IMR-90 (cell line): ENCODE measurements at regions not wholly inside any gene's neighbourhood (a gene's known extent, or its start where the extent isn't known, plus 50 kb on each side); places are given as distances from the start of the nearest gene placed in this dataset.

Experiments
- ATAC-seq: fragments of 200-7000 bp; cut with Tn5 transposase; 2 replicates; pipeline ENCODE4 v1.9.1; 2020; ENCODE audit warnings: low read depth, mild to moderate bottlenecking, moderate library complexity
- BruUV-seq: library from RNA; stranded (reverse); fragments of 400-500 nt; replicated peaks from 2 replicates; lab custom pipeline; 2021; lab: Mats Ljungman, UMichigan
- CTCF ChIA-PET: fragments of 300-600 bp; formaldehyde crosslinking; extraction: SDS; loops from one replicate; lab custom pipeline; 2021; ENCODE audit warnings: antibody characterized with exemption; lab: Yijun Ruan, JAX
- POLR2A ChIA-PET: fragments of 300-600 bp; sonication (Branson Sonifier 250); formaldehyde crosslinking; loops from one replicate; lab custom pipeline; 2022; ENCODE audit warnings: antibody characterized with exemption; ENCODE audit not compliant: unreplicated experiment; lab: Charles Lee
- DNase-seq: peaks from one replicate; pipeline ENCODE4 v3.0.0; 2013
- H2AFZ ChIP-seq: replicated peaks from 2 replicates; pipeline ENCODE3; 2013; ENCODE audit warnings: low read length, mild to moderate bottlenecking; ENCODE audit not compliant: poor library complexity
- H2AK5ac ChIP-seq: 2 replicates; pipeline ENCODE4 v1.6.1; 2013; ENCODE audit warnings: low read depth, low read length, inconsistent platforms
- H2AK9ac ChIP-seq: replicated peaks from 2 replicates; pipeline ENCODE3; 2013; ENCODE audit warnings: mild to moderate bottlenecking, low read depth, low read length, moderate library complexity; ENCODE audit not compliant: poor library complexity
- H2BK120ac ChIP-seq: 2 replicates; pipeline ENCODE4 v1.6.1; 2013; ENCODE audit warnings: low read depth, low read length, inconsistent platforms
- H2BK15ac ChIP-seq: 3 replicates; pipeline ENCODE4 v1.6.1; 2013; ENCODE audit warnings: low read depth, low read length, inconsistent platforms
- H2BK20ac ChIP-seq: 2 replicates; pipeline ENCODE4 v1.6.1; 2013; ENCODE audit warnings: low read depth, mild to moderate bottlenecking, inconsistent platforms, low read length, moderate library complexity
- H2BK5ac ChIP-seq: 2 replicates; pipeline ENCODE4 v1.6.1; 2013; ENCODE audit warnings: mild to moderate bottlenecking, low read depth, low read length, inconsistent platforms; ENCODE audit not compliant: poor library complexity, severe bottlenecking
- H3K14ac ChIP-seq: replicated peaks from 2 replicates; pipeline ENCODE4 v1.6.1; 2013; ENCODE audit warnings: low read depth, low read length, inconsistent platforms
- H3K18ac ChIP-seq: 2 replicates; pipeline ENCODE4 v1.6.1; 2013; ENCODE audit warnings: low read depth, low read length, control low read depth
- H3K23ac ChIP-seq: 2 replicates; pipeline ENCODE4 v1.6.1; 2013; ENCODE audit warnings: low read depth, low read length, inconsistent platforms
- H3K27ac ChIP-seq: 2 replicates; pipeline ENCODE4 v1.5.1; 2013; ENCODE audit warnings: mild to moderate bottlenecking, control low read depth, low read length; ENCODE audit not compliant: insufficient read depth
- H3K27me3 ChIP-seq: 2 replicates; pipeline ENCODE4 v1.6.1; 2013; ENCODE audit warnings: low read length; ENCODE audit not compliant: control insufficient read depth, insufficient read depth
- H3K36me3 ChIP-seq: 2 replicates; pipeline ENCODE4 v1.6.1; 2013; ENCODE audit warnings: low read length, mixed read lengths; ENCODE audit not compliant: control insufficient read depth, insufficient read depth
- H3K4ac ChIP-seq: 2 replicates; pipeline ENCODE4 v1.6.1; 2013; ENCODE audit warnings: low read depth, low read length, inconsistent platforms
- H3K4me1 ChIP-seq: 2 replicates; pipeline ENCODE4 v1.6.1; 2013; ENCODE audit warnings: low read length, mixed read lengths; ENCODE audit not compliant: control insufficient read depth, insufficient read depth
- H3K4me2 ChIP-seq: 2 replicates; pipeline ENCODE4 v1.6.1; 2013; ENCODE audit warnings: low read depth, mild to moderate bottlenecking, control low read depth, low read length, moderate library complexity
- H3K4me3 ChIP-seq: 2 replicates; pipeline ENCODE4 v1.5.1; 2013; ENCODE audit warnings: low read depth, mild to moderate bottlenecking, control low read depth, low read length, moderate library complexity; ENCODE audit not compliant: insufficient read depth
- H3K56ac ChIP-seq: 2 replicates; pipeline ENCODE4 v1.6.1; 2013; ENCODE audit warnings: low read length, inconsistent platforms; ENCODE audit not compliant: insufficient read depth; ENCODE audit errors: extremely low read depth
- H3K79me1 ChIP-seq, 2 experiments: 2 replicates each; pipeline ENCODE4 v1.6.1; 2013; ENCODE audit warnings: low read length in 2 of 2, inconsistent platforms in 1 of 2, low read depth in 1 of 2
- H3K9ac ChIP-seq: 2 replicates; pipeline ENCODE4 v1.6.1; 2013; ENCODE audit warnings: low read depth, low read length, control low read depth
- H3K9me1 ChIP-seq: 2 replicates; pipeline ENCODE4 v1.6.1; 2013; ENCODE audit warnings: low read length, inconsistent platforms; ENCODE audit not compliant: insufficient read depth
- H3K9me3 ChIP-seq: 2 replicates; pipeline ENCODE4 v1.6.1; 2013; ENCODE audit warnings: low read length; ENCODE audit not compliant: control insufficient read depth, insufficient read depth
- H4K20me1 ChIP-seq: 2 replicates; pipeline ENCODE4 v1.6.1; 2013; ENCODE audit warnings: low read length, inconsistent platforms; ENCODE audit not compliant: insufficient read depth
- H4K5ac ChIP-seq: 2 replicates; pipeline ENCODE4 v1.6.1; 2013; ENCODE audit warnings: mild to moderate bottlenecking, low read depth, low read length, control low read depth
- H4K8ac ChIP-seq, 2 experiments: 2 replicates each; pipeline ENCODE4 v1.6.1; 2013; ENCODE audit warnings: low read depth in 2 of 2, low read length in 2 of 2, control low read depth in 1 of 2, inconsistent platforms in 1 of 2
- H4K91ac ChIP-seq: 2 replicates; pipeline ENCODE4 v1.6.1; 2013; ENCODE audit warnings: low read depth, low read length, inconsistent platforms; ENCODE audit not compliant: insufficient read depth
- CEBPB ChIP-seq: IDR thresholded peaks from 2 replicates; pipeline ENCODE4 v1.6.1; 2012; ENCODE audit warnings: low read depth, low read length, improper control_type of control experiment
- CHD1 ChIP-seq: IDR thresholded peaks from 2 replicates; pipeline ENCODE4 v1.6.1; 2012; ENCODE audit warnings: low read depth, low read length, improper control_type of control experiment
- FOS ChIP-seq: fragments of 150-350 bp; IDR thresholded peaks from 2 replicates; pipeline ENCODE4 v1.6.1; 2016; ENCODE audit warnings: low read depth, low read length
- MAZ ChIP-seq: IDR thresholded peaks from 2 replicates; pipeline ENCODE4 v1.6.1; 2012; ENCODE audit warnings: low read depth, mild to moderate bottlenecking, low read length, improper control_type of control experiment, moderate library complexity, borderline replicate concordance
- MXI1 ChIP-seq: IDR thresholded peaks from 2 replicates; pipeline ENCODE4 v1.6.1; 2012; ENCODE audit warnings: low read depth, mild to moderate bottlenecking, low read length, moderate library complexity, borderline replicate concordance
- NFE2L2 ChIP-seq: fragments of 150-350 bp; IDR thresholded peaks from 2 replicates; pipeline ENCODE4 v1.6.1; 2016; ENCODE audit warnings: low read depth, mild to moderate bottlenecking, low read length
- POLR2A ChIP-seq: IDR thresholded peaks from 2 replicates; pipeline ENCODE4 v1.6.1; 2012; ENCODE audit warnings: mild to moderate bottlenecking, low read depth, low read length
- RCOR1 ChIP-seq: IDR thresholded peaks from 2 replicates; pipeline ENCODE4 v1.6.1; 2012; ENCODE audit warnings: mild to moderate bottlenecking, low read length, improper control_type of control experiment; ENCODE audit not compliant: insufficient replicate concordance
- RFX5 ChIP-seq: IDR thresholded peaks from 2 replicates; pipeline ENCODE4 v1.8.0; 2012; ENCODE audit warnings: low read depth, mild to moderate bottlenecking, low read length, moderate library complexity
- SMC3 ChIP-seq: fragments of 150-350 bp; IDR thresholded peaks from 2 replicates; pipeline ENCODE4 v1.6.1; 2016; ENCODE audit warnings: low read depth, mild to moderate bottlenecking, antibody characterized with exemption, low read length, moderate library complexity
- WGBS, 2 experiments: methylation state at CpG; one replicate each; pipeline versions ENCODE4 v1.1.5 to v1.1.7; 2013; ENCODE audit warnings: missing lambda C conversion rate in 2 of 2; ENCODE audit not compliant: insufficient read length in 1 of 2; ENCODE audit errors: extremely low coverage in 2 of 2; 5-methylcytosine and 5-hydroxymethylcytosine counted together
- dilution Hi-C: fragments of 300-500 bp; cut with HindIII; formaldehyde crosslinking; loops from one replicate; pipeline ENCODE4 v1.14.3; 2018; ENCODE audit warnings: low sequenced_read_pairs; ENCODE audit not compliant: unreplicated experiment
- in situ Hi-C: fragments of 300-500 bp; cut with MboI; formaldehyde crosslinking; loops from 3 replicates; pipeline ENCODE4 v1.14.3; 2019; ENCODE audit warnings: low sequenced_read_pairs, inconsistent platforms, mixed read lengths
- intact Hi-C: fragments of 100-400 bp; cut with micrococcal nuclease; formaldehyde crosslinking; loops from 2 replicates; pipeline ENCODE4 v1.10.0; 2022
- TF ChIP-seq, protein P1 (sequence below): conservative IDR thresholded peaks from 2 replicates; pipeline ENCODE4 v1.5.1; 2012; ENCODE audit warnings: mild to moderate bottlenecking, low read depth, low read length, improper control_type of control experiment

DNA sequence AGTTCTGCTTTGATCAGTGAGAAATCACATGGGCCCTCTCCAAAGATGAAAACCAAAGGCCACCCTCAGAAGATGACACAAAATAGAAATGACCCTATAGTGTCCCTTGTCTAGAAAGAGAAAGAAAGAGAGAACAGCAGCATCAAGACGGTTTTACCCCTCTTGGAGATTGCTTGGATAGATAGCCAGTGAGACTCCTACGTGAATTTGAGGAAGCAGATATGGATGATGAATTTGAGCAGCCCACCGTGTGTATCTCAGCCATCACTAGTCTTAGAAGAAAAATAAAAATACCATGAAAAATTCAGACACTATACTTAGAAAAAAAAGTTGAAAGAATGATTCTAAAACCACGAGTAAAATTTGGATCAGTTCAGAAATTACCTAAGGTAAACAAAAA is 329.1 kb upstream of the CNTNAP5 start:
- no peaks in the 10 kb centered on the region for H3K27me3 ChIP-seq
- CTCF ChIA-PET = no interaction called here
- intact Hi-C loops (no loop called here), in situ Hi-C loops (no loop called here), dilution Hi-C loops (no loop called here)
- POLR2A ChIA-PET = no interaction called here
- ATAC-seq (no peak), DNase-seq (no peak)
- H3K14ac ChIP-seq = no peak overlapping the region
- H4K5ac ChIP-seq = no peak overlapping the region
- peaks cover 6% of the 10 kb centered on the region; the same call in 1 of the 2 replicates for H3K9me3 ChIP-seq
- H4K20me1 ChIP-seq = no peaks in the 10 kb centered on the region
- H2BK5ac ChIP-seq = no peak overlapping the region
- WGBS, 2 experiments = 40% methylated on average over 1 of the region's 4 CpGs; no CpG with 5 or more reads in 1 of the 2 experiments
- no peak overlapping the region for H2AK9ac ChIP-seq
- no peak overlapping the region for H2BK15ac ChIP-seq
- TF ChIP-seq MAZ (no peak), NFE2L2 (no peak), MXI1 (no peak), SMC3 (no peak), RFX5 (no peak), FOS (no peak), RCOR1 (no peak), CEBPB (no peak), CHD1 (no peak), POLR2A (no peak)
- TF ChIP-seq, protein P1, sequence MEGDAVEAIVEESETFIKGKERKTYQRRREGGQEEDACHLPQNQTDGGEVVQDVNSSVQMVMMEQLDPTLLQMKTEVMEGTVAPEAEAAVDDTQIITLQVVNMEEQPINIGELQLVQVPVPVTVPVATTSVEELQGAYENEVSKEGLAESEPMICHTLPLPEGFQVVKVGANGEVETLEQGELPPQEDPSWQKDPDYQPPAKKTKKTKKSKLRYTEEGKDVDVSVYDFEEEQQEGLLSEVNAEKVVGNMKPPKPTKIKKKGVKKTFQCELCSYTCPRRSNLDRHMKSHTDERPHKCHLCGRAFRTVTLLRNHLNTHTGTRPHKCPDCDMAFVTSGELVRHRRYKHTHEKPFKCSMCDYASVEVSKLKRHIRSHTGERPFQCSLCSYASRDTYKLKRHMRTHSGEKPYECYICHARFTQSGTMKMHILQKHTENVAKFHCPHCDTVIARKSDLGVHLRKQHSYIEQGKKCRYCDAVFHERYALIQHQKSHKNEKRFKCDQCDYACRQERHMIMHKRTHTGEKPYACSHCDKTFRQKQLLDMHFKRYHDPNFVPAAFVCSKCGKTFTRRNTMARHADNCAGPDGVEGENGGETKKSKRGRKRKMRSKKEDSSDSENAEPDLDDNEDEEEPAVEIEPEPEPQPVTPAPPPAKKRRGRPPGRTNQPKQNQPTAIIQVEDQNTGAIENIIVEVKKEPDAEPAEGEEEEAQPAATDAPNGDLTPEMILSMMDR = no peak
- no peaks in the 10 kb centered on the region for H3K79me1 ChIP-seq
- H2BK20ac ChIP-seq = no peak overlapping the region
- H3K36me3 ChIP-seq = no peaks in the 10 kb centered on the region
- no peak overlapping the region for H2BK120ac ChIP-seq
- H3K9me1 ChIP-seq = no peaks in the 10 kb centered on the region
- no TSS peak for BruUV-seq
- no peak overlapping the region for H3K4ac ChIP-seq
- no peak overlapping the region for H4K91ac ChIP-seq
- no peak overlapping the region for H3K18ac ChIP-seq
- H3K23ac ChIP-seq = no peak overlapping the region
- H2AFZ ChIP-seq = no peak overlapping the region
- no peak overlapping the region for H3K56ac ChIP-seq
- no peak overlapping the region for H3K9ac ChIP-seq
- no peak overlapping the region for H3K27ac ChIP-seq
- H3K4me2 ChIP-seq = no peak overlapping the region
- no peak overlapping the region for H3K4me3 ChIP-seq
- no peaks in the 10 kb centered on the region for H3K4me1 ChIP-seq
- H4K8ac ChIP-seq = no peak overlapping the region
- H2AK5ac ChIP-seq = no peak overlapping the region
